Lower lobe of right lung (tissue), 2 donors: ENCODE measurements at regions not wholly inside any gene's neighbourhood (a gene's known extent, or its start where the extent isn't known, plus 50 kb on each side); places are given as distances from the start of the nearest gene placed in this dataset.
"Not testable (repeated sequence)": the region's sequence is repeated elsewhere in the genome, so short reads cannot be mapped to it uniquely, and the experiment has no call there.

ENCODE experiments used
- ATAC-seq, 2 donors: fragments of 200-7000 bp; cut with Tn5 transposase; one replicate each; pipeline ENCODE4 v1.9.1; 2020 to 2022; ENCODE audit warnings: mild to moderate bottlenecking in 2 of 2, moderate library complexity in 2 of 2
- DNase-seq: peaks from one replicate; pipeline ENCODE4 v3.0.0-alpha.2; 2020
- H3K27ac ChIP-seq: fragments of 200-600 bp; one replicate; pipeline ENCODE4 v1.8.0; 2022
- H3K27me3 ChIP-seq: fragments of 200-600 bp; one replicate; pipeline ENCODE4 v1.8.0; 2022; ENCODE audit warnings: low read depth
- H3K36me3 ChIP-seq: fragments of 200-600 bp; one replicate; pipeline ENCODE4 v1.8.0; 2022; ENCODE audit warnings: mild to moderate bottlenecking
- H3K4me1 ChIP-seq: fragments of 200-600 bp; one replicate; pipeline ENCODE4 v1.8.0; 2022
- H3K4me3 ChIP-seq: fragments of 200-600 bp; one replicate; pipeline ENCODE4 v1.8.0; 2022; ENCODE audit warnings: mild to moderate bottlenecking
- H3K9me3 ChIP-seq: fragments of 200-600 bp; one replicate; pipeline ENCODE4 v1.8.0; 2022
- intact Hi-C: fragments of 100-400 bp; cut with DNase I; formaldehyde crosslinking; loops from one replicate; pipeline ENCODE4 v1.11.0; 2022
- TF ChIP-seq, protein P1 (sequence below): fragments of 200-600 bp; IDR thresholded peaks from one replicate; pipeline ENCODE4 v1.8.0; 2022; ENCODE audit warnings: antibody characterized with exemption, mild to moderate bottlenecking
- donor health status: DM: no; HTN: yes; CAD: no; lungs with severe emphysema.

GRCh38 chrX:45422216-45422925, 221.7 kb upstream of the DIPK2B start:
- H3K4me1 ChIP-seq, result no peaks in the 10 kb centered on the region
- no peak for DNase-seq
- no peak overlapping the region for H3K4me3 ChIP-seq
- no peak overlapping the region for H3K27ac ChIP-seq
- H3K9me3 ChIP-seq, result no peaks in the 10 kb centered on the region
- intact Hi-C loops, result no loop called here
- no peaks in the 10 kb centered on the region for H3K36me3 ChIP-seq
- ATAC-seq, result no peak
- no peaks in the 10 kb centered on the region for H3K27me3 ChIP-seq
- TF ChIP-seq, protein P1, sequence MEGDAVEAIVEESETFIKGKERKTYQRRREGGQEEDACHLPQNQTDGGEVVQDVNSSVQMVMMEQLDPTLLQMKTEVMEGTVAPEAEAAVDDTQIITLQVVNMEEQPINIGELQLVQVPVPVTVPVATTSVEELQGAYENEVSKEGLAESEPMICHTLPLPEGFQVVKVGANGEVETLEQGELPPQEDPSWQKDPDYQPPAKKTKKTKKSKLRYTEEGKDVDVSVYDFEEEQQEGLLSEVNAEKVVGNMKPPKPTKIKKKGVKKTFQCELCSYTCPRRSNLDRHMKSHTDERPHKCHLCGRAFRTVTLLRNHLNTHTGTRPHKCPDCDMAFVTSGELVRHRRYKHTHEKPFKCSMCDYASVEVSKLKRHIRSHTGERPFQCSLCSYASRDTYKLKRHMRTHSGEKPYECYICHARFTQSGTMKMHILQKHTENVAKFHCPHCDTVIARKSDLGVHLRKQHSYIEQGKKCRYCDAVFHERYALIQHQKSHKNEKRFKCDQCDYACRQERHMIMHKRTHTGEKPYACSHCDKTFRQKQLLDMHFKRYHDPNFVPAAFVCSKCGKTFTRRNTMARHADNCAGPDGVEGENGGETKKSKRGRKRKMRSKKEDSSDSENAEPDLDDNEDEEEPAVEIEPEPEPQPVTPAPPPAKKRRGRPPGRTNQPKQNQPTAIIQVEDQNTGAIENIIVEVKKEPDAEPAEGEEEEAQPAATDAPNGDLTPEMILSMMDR, result no peak

GRCh38 chrX:45421806-45422205, 221.1 kb upstream of the DIPK2B start:
- H3K36me3 ChIP-seq, result no peaks in the 10 kb centered on the region
- H3K9me3 ChIP-seq, result no peaks in the 10 kb centered on the region
- H3K4me3 ChIP-seq, result no peak overlapping the region
- no peaks in the 10 kb centered on the region for H3K4me1 ChIP-seq
- no peak overlapping the region for H3K27ac ChIP-seq
- ATAC-seq (no peak), DNase-seq (no peak)
- no peaks in the 10 kb centered on the region for H3K27me3 ChIP-seq
- TF ChIP-seq, protein P1, result no peak
- intact Hi-C loops, result no loop called here

- H3K9me3 ChIP-seq, result no peaks in the 10 kb centered on the region
- DNase-seq, result no peak
- H3K4me3 ChIP-seq, result no peak overlapping the region
- no peaks in the 10 kb centered on the region for H3K36me3 ChIP-seq
- TF ChIP-seq, protein P1, result no peak
- no peak for ATAC-seq
- H3K27me3 ChIP-seq, result no peaks in the 10 kb centered on the region
- intact Hi-C loops, result no loop called here
- no peaks in the 10 kb centered on the region for H3K4me1 ChIP-seq
- H3K27ac ChIP-seq, result no peak overlapping the region
Observed at GRCh38 chrX:45404206-45404605, 203.5 kb upstream of the DIPK2B start.

- Histone ChIP-seq H3K4me1 (no peaks in the 10 kb centered on the region), H3K9me3 (no peaks in the 10 kb centered on the region), H3K27me3 (no peaks in the 10 kb centered on the region), H3K36me3 (no peaks in the 10 kb centered on the region), H3K27ac (no peak overlapping the region), H3K4me3 (no peak overlapping the region)
- intact Hi-C loops, result no loop called here
- ATAC-seq, result no peak
- TF ChIP-seq, protein P1, result no peak
- DNase-seq, result no peak
Observed at GRCh38 chrX:45401923-45402322, 201.2 kb upstream of the DIPK2B start.

- DNase-seq, intact Hi-C loops, H3K4me3 ChIP-seq, H3K4me1 ChIP-seq, H3K27ac ChIP-seq, ATAC-seq, H3K9me3 ChIP-seq, H3K27me3 ChIP-seq, H3K36me3 ChIP-seq: not testable (repeated sequence)
Observed at GRCh38 chrX:45400951-45401725, 200.5 kb upstream of the DIPK2B start.
